Epithelial cell of prostate (primary cell): ENCODE measurements at regions not wholly inside any gene's neighbourhood (a gene's known extent, or its start where the extent isn't known, plus 50 kb on each side); places are given as distances from the start of the nearest gene placed in this dataset.
A peak's percentile ranks its signal among the peaks of the same experiment; 100 is the strongest.

Experiments
- DNase-seq: peaks from one replicate; pipeline ENCODE4 v3.0.0-alpha.2; 2011; ENCODE audit warnings: low read depth, low spot score
- H3K27ac ChIP-seq: fragments of 450-650 bp; 2 replicates; pipeline ENCODE4 v1.5.1; 2017; ENCODE audit warnings: mild to moderate bottlenecking

DNA sequence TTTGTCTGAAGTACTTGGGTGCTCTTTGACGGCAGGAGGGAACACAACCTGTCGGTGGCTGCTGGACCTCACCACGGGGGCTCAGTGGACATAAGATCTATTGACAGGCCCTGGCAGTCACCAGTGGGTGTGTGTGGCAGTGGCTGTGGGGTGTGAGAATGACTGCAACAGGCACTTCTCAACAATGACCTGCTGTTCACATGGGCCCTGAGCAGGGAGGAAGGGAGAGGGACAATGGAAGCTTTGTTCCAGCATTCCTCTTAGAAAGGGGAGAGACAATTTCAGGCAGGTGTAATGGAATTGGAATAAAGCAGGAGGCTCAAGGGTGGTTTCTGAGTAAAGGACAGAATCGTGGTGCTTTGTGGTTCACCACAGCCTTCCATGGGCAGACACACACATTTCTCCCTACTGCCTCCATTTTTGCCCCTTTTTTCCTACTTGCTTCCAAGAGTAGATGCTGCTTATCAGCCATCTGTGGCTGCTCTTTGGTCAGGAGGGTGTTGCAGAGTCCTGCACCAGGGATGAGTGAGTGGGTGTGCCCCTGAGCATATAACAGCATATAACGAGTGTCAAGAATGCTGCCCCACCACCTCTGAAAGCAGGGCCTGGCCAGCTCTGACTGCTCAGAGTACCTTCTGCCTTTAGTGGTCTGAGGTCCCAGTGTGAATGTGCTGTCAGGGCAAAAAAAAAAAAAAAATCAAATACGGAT lies 267.7 kb downstream of the RASSF9 start:
- DNase-seq = no peak
- peak overlapping the region; percentile 48 for H3K27ac ChIP-seq

DNA sequence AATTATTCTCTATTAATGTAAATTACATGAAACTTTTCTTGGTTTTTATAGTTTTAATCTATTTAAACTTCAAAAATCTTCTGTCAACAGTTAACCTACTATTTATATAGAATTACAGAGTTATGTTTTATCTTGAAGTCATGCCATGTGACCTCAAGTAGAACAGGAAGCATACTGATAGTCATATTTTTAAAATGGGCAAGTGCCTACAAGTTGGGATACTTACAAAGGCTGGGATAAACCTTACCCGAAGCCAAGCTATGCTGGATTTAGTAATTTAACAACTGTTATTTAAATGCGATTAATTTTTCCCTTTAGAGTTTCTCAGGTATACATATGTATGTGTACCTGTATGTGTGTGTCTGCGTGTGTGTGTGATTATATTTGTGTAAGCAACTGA lies 266.9 kb downstream of the RASSF9 start:
- H3K27ac ChIP-seq = peak overlapping the region; percentile 48
- peak; percentile 10 for DNase-seq

DNA sequence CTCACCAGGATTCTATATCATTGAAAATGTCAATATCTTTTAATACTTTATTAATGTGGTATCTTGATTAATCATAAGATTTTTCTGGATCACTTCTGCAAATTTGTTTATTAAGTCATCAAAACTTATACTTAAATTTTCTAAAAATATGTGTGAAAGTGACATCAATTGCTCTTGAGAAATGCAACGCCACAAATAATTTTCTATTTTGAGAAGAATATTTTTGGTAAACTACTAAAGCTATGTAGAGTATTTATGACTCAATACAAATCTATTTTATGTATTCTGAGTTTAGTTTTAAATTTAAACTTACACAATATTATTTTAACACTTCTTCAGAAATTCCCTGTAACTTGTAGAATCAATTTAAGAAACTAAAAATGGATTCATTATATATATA lies 263.3 kb downstream of the RASSF9 start:
- DNase-seq = no peak

DNA sequence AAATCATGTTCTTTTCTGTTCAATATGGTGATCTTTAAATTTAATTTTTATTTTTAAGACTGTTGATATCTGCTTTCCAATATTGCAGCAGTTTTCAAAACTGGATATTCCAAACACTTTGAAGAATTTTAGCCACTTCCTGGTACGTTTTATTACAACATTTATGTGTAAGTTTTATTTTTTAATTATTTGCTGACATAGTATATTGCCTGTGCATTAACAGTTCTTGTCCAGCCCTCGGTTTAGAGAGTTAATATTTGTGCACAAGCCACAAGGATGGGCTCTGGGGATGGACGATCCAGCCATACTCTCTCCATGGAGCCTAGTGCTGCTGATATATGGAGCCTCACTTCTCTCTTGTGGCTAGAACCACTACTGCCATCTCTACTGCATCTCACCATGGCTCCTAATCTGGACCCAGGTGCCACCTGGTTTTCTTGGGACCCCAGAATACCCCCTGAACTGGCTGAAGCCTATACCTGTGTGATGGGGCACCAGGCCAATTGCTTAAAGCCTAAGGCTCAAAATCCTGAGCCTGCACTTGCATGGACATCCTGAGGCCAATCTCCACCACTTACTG lies 262.5 kb downstream of the RASSF9 start:
- no peak overlapping the region for H3K27ac ChIP-seq
- no peak for DNase-seq

More for the DNA sequence above, 263.3 kb downstream of the RASSF9 start:
- H3K27ac ChIP-seq = no peak overlapping the region

DNA sequence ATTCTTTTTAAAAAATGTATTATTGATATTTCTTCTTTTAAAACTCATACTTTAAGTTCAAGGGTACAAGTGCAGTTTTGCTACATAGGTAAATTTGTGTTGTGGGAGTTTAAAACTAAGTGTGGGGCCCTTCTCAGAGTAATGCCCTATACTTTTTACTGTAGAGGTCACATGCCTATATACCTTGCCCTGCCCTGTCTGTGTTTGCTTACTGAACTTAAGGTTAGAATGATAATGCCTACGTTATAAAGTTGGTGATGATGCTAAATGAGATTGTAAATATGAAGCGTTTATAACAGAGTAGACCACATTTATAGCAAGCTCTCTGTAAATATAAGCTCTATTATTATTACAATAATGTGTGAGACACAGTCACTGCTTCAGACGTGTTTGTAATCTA lies 261.9 kb downstream of the RASSF9 start:
- H3K27ac ChIP-seq = no peak overlapping the region
- no peak for DNase-seq

DNA sequence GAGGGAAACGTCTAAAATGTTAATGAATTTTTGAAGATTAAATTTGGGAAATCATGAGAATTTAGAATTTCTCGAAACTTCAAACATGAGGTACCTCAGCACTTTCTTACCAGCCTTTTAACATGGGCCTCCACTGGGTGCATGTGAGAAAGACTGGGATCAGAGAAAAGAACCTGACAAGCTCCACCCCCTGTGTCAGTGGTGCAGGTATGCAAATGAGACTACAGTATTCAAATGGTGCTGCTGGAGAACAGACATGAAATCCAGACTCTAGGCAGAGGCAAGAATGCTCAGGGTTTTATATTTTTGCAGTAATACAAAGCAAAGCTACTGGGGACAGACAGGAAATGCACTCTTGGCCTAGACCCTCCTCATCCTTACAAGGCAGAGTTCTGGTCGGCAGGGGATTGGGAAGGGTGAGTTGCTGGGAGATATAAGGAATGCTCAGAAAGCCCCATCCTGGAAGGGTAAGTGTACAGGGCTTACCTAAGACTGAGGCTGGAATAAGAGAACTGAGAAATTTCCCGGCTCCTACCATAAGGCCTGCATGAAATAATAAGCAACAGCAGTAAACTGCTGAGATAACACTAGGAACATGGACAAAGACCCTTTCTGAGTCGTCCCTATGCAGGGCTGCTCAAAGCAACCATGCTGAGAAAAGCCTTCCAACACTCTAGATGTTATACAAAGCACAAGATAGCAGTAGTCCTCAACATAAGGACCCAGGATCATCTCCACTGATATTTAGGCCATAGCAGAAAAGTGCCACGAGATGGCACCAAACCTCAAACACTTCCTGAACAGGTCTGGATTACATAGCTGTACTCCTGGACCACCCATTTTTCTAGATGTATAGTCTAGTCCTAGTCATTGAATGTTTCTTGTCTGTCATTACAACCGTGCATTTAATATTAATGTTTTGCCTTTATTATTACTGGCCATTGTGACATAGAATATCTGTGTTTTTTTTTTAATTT lies 260.8 kb downstream of the RASSF9 start:
- H3K27ac ChIP-seq = no peak overlapping the region
- no peak for DNase-seq

DNA sequence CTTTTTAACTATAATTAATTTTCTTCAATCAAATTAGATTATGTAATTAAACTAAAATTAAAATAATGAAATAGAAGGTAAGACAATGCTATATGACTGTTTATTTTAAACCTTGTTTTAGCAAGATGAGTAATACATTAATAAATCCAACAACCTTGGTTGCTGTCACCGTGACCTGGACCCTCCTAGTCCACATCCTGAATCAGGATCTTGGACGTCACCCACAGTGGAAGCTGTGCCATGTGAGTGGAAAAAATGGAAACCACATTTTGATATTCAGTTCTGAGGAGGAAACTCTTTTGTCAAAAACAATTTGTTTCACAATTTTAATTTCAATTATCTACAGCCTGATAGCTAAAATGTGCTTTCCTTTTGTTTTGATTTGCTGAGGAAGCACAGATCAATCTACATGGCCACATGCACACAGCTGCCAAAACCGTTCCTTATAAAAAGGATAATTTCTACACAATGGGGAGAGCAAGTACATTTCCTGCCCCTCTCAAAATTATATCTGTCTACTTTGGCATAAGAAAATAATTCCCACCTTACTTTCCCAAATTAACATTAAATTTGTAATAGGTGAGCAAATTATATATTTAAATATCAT lies 255.5 kb downstream of the RASSF9 start:
- no peak for DNase-seq
- no peak overlapping the region for H3K27ac ChIP-seq

DNA sequence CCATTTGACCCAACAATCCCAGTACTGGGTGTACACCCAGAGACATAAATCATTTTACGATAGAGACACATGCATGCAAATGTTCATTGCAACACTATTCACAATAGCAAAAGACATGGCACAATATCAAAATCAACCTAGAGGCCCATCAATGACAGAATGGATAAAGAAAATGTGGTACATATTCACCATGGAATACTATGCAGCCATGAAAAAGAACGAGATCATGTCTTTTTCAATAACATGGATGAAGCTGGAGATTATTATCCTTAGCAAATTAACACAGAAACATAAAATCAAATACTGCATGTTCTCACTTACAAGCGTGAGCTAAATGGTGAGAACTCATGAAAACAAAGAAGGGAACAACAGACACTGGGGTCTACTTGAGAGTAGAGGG lies 249.1 kb downstream of the RASSF9 start:
- DNase-seq = no peak
- H3K27ac ChIP-seq = no peak overlapping the region

DNA sequence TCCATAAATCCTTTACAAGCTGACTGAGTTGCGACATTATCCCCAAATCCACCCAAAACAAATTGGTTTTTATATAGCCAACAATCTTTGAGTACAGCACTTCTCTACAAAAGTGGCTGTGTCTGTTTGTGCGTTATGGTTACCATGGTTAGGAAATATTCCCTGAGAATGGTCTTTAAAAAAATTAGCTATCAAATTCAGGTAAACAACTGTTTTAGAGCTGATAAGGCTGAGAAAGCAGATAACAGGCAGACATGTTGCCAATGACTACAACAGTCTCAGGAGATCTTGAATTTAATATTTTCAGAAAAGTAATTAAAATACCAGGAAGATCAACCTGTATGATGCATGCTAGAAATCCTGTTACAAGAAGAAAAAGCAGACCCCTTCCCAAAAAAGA lies 248.0 kb downstream of the RASSF9 start:
- no peak for DNase-seq
- H3K27ac ChIP-seq = no peak overlapping the region

DNA sequence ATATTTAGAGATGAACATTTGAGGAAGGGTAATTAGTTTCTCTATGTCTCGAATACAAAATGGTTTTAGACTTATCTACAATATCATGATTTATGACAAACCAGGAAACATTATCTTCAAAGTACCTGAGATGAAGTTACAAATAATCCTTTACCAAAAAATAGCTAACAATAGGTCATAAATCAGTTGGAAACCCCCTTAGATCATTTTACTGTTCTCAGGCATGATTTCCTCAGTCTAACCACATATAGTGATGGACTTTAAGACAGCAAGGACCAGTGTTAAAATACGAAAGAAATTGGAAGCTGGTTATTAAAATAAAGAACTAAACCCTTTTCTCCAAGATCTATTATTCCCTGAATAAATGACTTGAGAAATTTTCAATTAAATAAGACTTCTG lies 235.4 kb downstream of the RASSF9 start:
- H3K27ac ChIP-seq = no peak overlapping the region
- DNase-seq = no peak

DNA sequence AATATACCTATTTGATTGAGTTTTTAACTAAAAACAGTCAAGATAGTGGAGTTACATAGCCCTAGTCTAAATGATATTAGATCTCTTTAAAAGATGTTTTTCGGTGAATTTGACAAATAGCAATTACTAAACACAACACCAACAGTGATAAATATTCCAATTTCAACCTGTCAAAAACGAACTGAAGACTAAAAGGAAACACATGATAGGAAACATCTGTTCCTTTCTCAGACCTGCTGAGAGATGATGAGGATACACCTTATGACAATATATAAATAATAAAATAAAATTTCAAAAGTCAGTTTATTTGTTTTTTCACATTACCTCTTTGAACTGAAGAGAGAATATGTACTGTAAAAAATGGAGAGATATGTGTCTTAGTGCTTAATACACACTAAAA lies 232.7 kb downstream of the RASSF9 start:
- DNase-seq = no peak
- H3K27ac ChIP-seq = no peak overlapping the region

DNA sequence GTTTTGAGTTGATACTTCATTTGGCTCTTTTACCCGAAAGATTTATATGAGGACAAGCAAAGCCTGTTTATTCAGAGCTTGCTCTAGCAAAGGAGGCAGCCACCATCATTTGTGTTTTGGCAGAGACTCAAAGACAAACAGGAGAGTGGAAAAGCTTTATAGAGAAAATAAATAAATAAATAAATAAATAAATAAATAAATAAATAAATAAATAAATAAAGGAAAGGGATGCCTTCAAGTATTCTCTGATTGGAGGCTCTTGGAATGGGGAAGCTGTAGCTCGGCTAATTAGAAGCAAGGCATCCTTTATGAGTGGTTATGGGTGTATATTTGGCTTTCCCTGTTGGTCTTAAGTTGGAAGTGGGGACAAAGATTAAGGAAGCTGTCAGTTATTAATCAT lies 229.8 kb downstream of the RASSF9 start:
- no peak overlapping the region for H3K27ac ChIP-seq
- DNase-seq = no peak

DNA sequence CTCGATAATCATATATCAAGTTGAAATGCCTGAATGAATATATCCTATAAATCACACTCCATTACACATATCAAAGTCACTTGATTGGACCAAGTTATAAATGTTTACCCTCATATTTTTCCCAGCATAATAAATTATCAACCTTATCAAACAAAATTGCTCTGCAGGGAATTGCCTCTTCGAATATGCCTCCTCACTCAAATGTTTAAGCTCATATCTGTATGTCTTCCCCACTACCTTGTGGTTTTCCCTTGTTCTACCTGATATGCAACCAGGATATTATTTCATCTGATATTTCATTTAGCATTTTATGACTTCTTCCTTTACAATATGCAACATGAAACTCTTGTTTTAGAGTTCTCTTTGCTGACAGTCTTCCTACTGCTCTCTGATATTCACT lies 226.4 kb downstream of the RASSF9 start:
- H3K27ac ChIP-seq = no peak overlapping the region
- no peak for DNase-seq

DNA sequence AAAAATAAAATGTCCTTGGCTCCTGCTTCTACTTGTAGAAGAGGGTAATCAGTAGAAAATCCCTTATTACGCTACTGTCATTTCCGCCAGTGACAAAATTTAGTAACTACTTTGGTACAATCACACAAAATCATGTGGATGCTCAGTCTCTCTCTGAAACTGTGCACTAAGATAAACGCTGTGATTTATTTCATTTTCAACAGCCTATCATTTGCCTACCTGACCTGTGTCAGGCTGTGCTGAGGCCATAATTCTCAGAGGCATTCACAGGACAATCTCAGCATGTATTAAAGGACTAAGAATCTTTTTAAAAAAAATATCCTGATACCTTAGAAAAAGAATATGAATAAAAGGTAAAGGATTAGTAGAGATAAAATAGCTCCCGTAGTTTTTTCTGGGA lies 226.0 kb downstream of the RASSF9 start:
- no peak for DNase-seq
- no peak overlapping the region for H3K27ac ChIP-seq

DNA sequence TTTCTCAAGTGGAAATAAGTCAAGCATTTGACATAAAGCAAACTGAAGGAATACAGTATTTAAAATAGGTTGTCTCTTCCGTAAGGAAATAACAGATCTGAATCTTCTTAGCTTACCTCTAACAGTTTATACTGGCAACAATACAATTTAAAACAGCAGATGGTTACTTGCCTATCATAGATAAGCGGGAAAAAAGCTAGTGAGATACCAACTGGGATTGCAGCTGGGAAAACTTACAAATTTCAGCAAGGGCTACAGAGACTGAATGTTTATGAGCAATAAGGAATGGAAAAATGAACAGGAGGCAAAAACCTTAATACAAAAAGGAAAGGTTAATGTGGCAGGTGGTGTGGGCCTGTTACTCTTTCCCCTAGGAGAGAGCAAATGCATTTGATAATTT lies 220.0 kb downstream of the RASSF9 start:
- H3K27ac ChIP-seq = no peak overlapping the region
- no peak for DNase-seq

DNA sequence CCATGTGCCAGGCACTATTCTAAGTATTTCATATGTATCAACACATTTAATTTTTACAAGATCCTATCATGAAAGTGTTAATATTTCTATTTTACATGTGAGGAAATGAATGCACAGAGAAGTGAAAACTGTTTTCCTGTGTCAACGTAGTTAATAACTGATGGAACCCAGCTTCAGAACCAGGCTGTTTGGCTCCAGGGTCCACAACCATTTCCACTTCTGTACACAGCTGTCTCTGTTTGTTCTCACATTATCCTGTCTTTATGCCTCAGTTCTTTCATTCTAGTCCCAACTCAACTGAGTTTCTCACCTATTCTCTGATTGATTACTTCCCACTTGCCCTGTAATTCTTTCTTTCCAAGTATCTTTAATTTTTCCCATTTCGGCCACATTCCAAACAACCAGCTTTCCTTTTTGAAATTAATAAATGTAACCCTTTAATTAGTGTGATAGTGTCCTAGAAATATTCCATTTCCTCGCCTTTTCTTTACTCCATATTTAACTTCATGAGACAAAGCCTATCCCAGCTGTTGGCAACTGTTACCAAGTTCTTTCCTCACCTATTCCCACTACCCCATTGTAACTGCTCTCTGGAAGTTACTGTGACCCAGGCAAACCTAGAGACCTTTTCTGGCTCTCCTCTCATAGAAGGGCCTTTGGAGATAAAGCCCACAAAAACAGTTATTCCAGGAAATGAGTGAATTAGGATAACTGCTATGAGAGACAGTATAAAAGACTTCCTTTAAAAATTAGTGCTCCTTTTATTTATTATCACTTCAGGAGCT lies 218.7 kb downstream of the RASSF9 start:
- no peak for DNase-seq
- H3K27ac ChIP-seq = no peak overlapping the region

DNA sequence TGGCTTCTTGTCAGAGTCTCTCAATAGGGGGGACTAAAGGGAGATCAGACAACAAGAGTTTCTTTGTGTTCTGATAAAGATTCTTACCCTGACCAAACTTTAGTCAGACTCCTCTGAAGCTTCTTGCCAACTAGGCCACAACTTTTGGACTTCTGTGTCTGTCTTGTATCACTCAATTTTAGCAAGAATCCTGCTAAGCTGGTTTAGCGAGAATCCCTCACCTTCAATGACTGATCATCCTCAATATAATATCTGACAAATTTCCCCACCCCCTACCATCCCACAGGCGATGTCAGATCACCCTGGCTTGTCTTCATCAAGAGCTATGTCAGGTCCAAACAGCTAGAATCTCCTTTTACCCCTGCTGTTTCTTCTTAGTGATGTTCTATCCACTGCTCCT lies 215.2 kb downstream of the RASSF9 start:
- DNase-seq = no peak
- H3K27ac ChIP-seq = no peak overlapping the region

DNA sequence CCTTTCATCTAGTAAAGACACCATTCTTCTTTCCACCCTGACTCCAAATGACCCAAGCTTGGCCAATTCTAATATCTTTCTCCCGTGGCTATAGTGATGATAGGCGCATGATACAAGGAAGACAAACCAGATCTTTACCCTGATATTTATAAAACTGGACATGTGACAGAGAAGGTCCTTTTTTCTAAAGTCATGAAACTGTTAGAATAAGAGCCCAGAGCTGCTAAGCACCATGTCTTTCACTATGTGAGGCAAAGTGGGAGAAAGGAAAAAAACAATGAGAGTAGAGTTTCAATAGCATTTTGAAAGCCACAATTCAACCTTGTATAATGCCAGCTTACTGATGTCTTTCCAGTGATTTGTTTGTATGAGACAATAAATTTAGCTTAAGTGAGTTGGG lies 212.4 kb downstream of the RASSF9 start:
- no peak for DNase-seq

DNA sequence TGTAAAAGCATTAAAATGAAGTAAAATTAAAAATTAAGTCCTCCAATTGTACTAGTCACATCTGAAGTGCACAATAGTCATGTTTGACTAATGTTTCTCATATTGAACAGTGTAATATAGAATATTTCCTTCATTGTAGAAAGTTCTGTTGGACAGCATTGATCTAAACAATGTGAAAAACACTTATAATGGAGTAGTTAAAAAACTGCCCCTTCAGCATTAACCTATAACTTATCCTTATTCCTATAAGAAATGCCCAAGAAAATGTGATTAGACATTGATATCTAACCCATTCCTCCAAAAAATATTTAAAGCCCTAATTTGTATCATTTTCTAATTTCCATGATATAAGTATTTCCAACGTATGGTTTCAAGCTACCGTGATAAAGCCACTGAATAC lies 210.7 kb downstream of the RASSF9 start:
- H3K27ac ChIP-seq = peak overlapping the region; percentile 82

More for the DNA sequence above, 212.4 kb downstream of the RASSF9 start:
- H3K27ac ChIP-seq = no peak overlapping the region

More for the DNA sequence above, 210.7 kb downstream of the RASSF9 start:
- DNase-seq = no peak
